A673 (cell line): ENCODE measurements at regions not wholly inside any gene's neighbourhood (a gene's known extent, or its start where the extent isn't known, plus 50 kb on each side); places are given as distances from the start of the nearest gene placed in this dataset.
A peak's percentile ranks its signal among the peaks of the same experiment; 100 is the strongest.

ENCODE experiments used
- BruUV-seq: library from RNA; stranded (reverse); fragments of 400-500 nt; replicated peaks from 2 replicates; lab custom pipeline; 2021; lab: Mats Ljungman, UMichigan
- CTCF ChIA-PET: fragments of 300-600 bp; sonication (Branson Sonifier 250); formaldehyde crosslinking; loops from one replicate; lab custom pipeline; 2022; ENCODE audit warnings: antibody characterized with exemption; lab: Charles Lee
- POLR2A ChIA-PET: fragments of 300-600 bp; sonication (Branson Sonifier 250); formaldehyde crosslinking; loops from one replicate; lab custom pipeline; 2022; ENCODE audit warnings: antibody characterized with exemption; ENCODE audit not compliant: low non-redundant PET; lab: Charles Lee
- DNase-seq: peaks from one replicate; pipeline ENCODE4 v3.0.0-alpha.2; 2015; ENCODE audit warnings: low spot score
- H3K27ac ChIP-seq: fragments of 200-600 bp; sonication (generic); 2 replicates; pipeline ENCODE4 v1.5.1; 2016; ENCODE audit warnings: mixed run types, low read depth, mild to moderate bottlenecking, mixed read lengths, antibody characterized with exemption, low read length; ENCODE audit not compliant: poor library complexity, severe bottlenecking
- H3K27me3 ChIP-seq: fragments of 200-600 bp; sonication (generic); replicated peaks from 2 replicates; pipeline ENCODE4 v1.6.1; 2017; ENCODE audit warnings: mixed run types, low read depth, mild to moderate bottlenecking, mixed read lengths, antibody characterized with exemption, low read length; ENCODE audit not compliant: insufficient read depth, poor library complexity
- H3K36me3 ChIP-seq: fragments of 200-600 bp; sonication (generic); 2 replicates; pipeline ENCODE4 v1.6.1; 2016; ENCODE audit warnings: mixed run types, mild to moderate bottlenecking, mixed read lengths, antibody characterized with exemption, low read length; ENCODE audit not compliant: insufficient read depth, poor library complexity, severe bottlenecking
- H3K4me1 ChIP-seq: fragments of 200-600 bp; sonication (generic); 2 replicates; pipeline ENCODE4 v1.6.1; 2017; ENCODE audit warnings: mixed run types, mild to moderate bottlenecking, mixed read lengths, antibody characterized with exemption, low read length; ENCODE audit not compliant: insufficient read depth, poor library complexity, severe bottlenecking
- H3K4me3 ChIP-seq: fragments of 200-600 bp; sonication (generic); 2 replicates; pipeline ENCODE4 v1.5.1; 2016; ENCODE audit warnings: low read depth, mixed run types, mild to moderate bottlenecking, mixed read lengths, low read length; ENCODE audit not compliant: poor library complexity, severe bottlenecking
- H3K9me3 ChIP-seq: fragments of 200-600 bp; sonication (generic); 2 replicates; pipeline ENCODE4 v1.6.1; 2016; ENCODE audit warnings: mixed run types, low read depth, mild to moderate bottlenecking, mixed read lengths, antibody characterized with exemption, low read length; ENCODE audit not compliant: poor library complexity, severe bottlenecking
- EZH2 ChIP-seq: fragments of 200-600 bp; sonication (generic); IDR thresholded peaks from 2 replicates; pipeline ENCODE4 v1.6.1; 2017; ENCODE audit warnings: borderline replicate concordance, low read depth, mild to moderate bottlenecking, mixed read lengths, antibody characterized with exemption, low read length; ENCODE audit not compliant: poor library complexity, severe bottlenecking
- intact Hi-C: fragments of 100-400 bp; cut with micrococcal nuclease; formaldehyde crosslinking; loops from one replicate; pipeline ENCODE4 v1.10.0; 2022; ENCODE audit not compliant: unreplicated experiment
- TF ChIP-seq, protein P1 (sequence below): fragments of 300-800, 200-600 bp; sonication (generic); conservative IDR thresholded peaks from 2 replicates; pipeline ENCODE4 v1.5.1; 2017; ENCODE audit warnings: low read depth, mild to moderate bottlenecking, antibody characterized with exemption, low read length, moderate library complexity, mixed read lengths

DNA sequence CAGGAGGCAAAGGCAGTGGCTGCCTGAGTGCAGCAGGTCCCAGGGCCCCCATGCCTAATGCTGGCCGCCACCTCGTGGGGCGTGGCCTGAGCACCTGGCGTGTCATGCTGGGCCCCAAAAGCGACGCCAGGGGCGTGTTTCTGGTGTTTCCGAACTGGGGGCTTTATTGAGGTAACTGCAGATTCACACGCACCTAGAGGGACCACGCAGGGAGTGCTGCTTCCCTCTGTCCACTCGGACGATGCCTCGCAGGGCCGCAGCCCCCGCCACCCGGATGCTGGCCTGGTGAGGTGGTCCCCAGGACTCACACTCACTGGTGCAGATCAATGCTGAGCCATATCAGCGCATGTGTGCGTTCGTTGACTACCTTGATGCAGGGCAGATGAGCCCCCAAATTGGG is 736.2 kb downstream of the BRD1 start:
- no peaks in the 10 kb centered on the region for H3K9me3 ChIP-seq
- no peaks in the 10 kb centered on the region for H3K36me3 ChIP-seq
- H3K27ac ChIP-seq: peak overlapping the region; percentile 86
- CTCF ChIA-PET: no interaction called here
- POLR2A ChIA-PET: no interaction called here
- no TSS peak for BruUV-seq
- TF ChIP-seq, protein P1, sequence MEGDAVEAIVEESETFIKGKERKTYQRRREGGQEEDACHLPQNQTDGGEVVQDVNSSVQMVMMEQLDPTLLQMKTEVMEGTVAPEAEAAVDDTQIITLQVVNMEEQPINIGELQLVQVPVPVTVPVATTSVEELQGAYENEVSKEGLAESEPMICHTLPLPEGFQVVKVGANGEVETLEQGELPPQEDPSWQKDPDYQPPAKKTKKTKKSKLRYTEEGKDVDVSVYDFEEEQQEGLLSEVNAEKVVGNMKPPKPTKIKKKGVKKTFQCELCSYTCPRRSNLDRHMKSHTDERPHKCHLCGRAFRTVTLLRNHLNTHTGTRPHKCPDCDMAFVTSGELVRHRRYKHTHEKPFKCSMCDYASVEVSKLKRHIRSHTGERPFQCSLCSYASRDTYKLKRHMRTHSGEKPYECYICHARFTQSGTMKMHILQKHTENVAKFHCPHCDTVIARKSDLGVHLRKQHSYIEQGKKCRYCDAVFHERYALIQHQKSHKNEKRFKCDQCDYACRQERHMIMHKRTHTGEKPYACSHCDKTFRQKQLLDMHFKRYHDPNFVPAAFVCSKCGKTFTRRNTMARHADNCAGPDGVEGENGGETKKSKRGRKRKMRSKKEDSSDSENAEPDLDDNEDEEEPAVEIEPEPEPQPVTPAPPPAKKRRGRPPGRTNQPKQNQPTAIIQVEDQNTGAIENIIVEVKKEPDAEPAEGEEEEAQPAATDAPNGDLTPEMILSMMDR: no peak
- TF ChIP-seq EZH2: no peak
- H3K27me3 ChIP-seq: no peaks in the 10 kb centered on the region
- DNase-seq: no peak
- intact Hi-C loops: no loop called here
- peaks cover 18% of the 10 kb centered on the region for H3K4me1 ChIP-seq
- no peak overlapping the region for H3K4me3 ChIP-seq

DNA sequence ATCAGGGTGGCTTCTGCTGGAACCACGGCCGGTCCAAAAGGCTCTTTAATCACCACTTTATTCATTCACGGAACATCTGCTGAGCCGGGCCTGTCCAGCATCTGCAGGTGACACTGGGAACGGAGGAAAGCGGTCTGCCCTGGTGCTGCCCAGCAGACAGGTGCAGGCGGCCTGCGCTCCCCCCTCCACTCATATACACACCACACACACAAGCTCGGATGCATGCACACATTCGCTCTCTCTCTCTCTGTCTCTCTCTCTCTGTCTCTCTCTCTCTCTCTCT is 736.9 kb downstream of the BRD1 start:
- CTCF ChIA-PET: no interaction called here

DNA sequence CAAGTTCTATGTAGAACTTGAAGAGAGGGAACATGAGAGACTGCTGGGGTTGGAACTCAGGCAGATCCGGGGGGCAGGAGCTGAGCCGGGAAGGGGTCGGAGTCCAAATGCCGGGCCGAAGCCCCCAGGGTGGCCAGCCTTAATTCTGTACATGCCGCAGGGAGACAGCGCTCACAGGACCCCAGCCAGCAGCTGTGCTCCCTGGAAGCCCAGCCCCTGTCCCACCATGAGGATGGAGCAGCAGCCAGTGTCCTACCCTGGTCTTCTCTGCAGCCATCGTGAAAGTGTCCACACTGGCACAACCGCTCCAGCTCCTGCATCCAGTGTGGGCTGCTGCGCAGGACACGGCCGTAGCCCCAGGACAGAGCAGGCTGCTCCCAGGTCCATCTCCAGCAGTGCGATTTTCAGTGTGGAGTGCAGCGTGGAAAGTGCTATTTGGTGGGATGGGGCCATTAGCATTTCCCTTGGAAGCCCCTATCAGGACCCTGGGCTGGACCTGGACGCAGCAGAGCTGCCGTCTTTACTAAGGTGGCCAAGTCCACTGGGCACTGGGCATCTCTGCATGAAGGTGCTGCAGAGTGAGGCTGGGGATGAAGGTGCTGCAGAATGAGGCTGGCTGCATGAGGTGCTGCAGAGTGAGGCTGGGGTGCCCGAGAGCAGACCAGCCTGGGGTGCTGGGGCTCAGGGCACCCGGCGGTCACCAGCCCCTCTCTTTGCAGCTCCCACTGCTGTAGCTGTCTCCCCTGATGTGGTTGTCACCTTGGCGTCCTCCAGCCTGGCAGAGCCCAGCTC is 737.4 kb downstream of the BRD1 start:
- no peaks in the 10 kb centered on the region for H3K9me3 ChIP-seq
- ChIA-PET CTCF (no interaction called here), POLR2A (no interaction called here)
- no peak overlapping the region for H3K4me3 ChIP-seq
- DNase-seq: no peak
- no peaks in the 10 kb centered on the region for H3K36me3 ChIP-seq
- TF ChIP-seq, protein P1: no peak
- no peak for TF ChIP-seq EZH2
- BruUV-seq: no TSS peak
- no peak overlapping the region for H3K27ac ChIP-seq
- peaks cover 18% of the 10 kb centered on the region for H3K4me1 ChIP-seq
- H3K27me3 ChIP-seq: no peaks in the 10 kb centered on the region
- intact Hi-C loops: no loop called here

More for the DNA sequence above, 736.9 kb downstream of the BRD1 start:
- DNase-seq: no peak
- H3K4me1 ChIP-seq: peaks cover 18% of the 10 kb centered on the region
- TF ChIP-seq, protein P1: no peak
- TF ChIP-seq EZH2: no peak
- no peaks in the 10 kb centered on the region for H3K9me3 ChIP-seq
- no peak overlapping the region for H3K4me3 ChIP-seq
- H3K36me3 ChIP-seq: no peaks in the 10 kb centered on the region
- intact Hi-C loops: no loop called here
- H3K27me3 ChIP-seq: no peaks in the 10 kb centered on the region
- H3K27ac ChIP-seq: no peak overlapping the region
- no TSS peak for BruUV-seq
- POLR2A ChIA-PET: no interaction called here
